ENCODE measurements at regions not wholly inside any gene's neighbourhood (a gene's known extent, or its start where the extent isn't known, plus 50 kb on each side); places are given as distances from the start of the nearest gene placed in this dataset.

DNA sequence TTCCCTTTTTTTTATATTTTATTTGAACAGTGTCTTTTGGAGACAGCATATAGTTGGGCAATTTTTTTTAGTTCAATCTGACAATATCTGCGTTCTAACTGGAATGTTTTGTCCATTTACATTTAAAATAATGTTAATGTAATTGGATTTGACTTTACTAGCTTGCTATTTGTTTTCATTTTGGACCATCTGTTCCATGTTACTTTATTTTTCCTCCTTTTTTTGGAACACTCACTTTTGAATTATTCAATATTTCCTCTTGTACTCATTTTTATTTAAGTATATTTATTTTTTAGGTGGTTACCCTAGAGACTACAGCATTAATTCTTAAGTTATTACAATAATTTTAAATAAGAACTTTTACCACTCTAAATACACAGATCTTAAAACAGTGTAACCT, 62.8 kb upstream of the C1orf87 start:
- H3K36me3 ChIP-seq (ENCODE audit: control insufficient read depth, insufficient read depth, low read length), result no peaks in the 10 kb centered on the region
- no CpG with 5 or more reads among the region's 1 CpG for WGBS, 2 experiments (ENCODE audit: insufficient coverage in 2 of 2)
- H3K27ac ChIP-seq (ENCODE audit: low read depth, low read length, severe bottlenecking), result no peak overlapping the region
- H3K4me1 ChIP-seq (ENCODE audit: control insufficient read depth, insufficient read depth, low read length, poor library complexity, severe bottlenecking), result no peaks in the 10 kb centered on the region
- no peaks in the 10 kb centered on the region for H3K9me3 ChIP-seq (ENCODE audit: control insufficient read depth, low read length)
- H3K4me3 ChIP-seq (ENCODE audit: extremely low read depth, insufficient read depth, low read length, poor library complexity, severe bottlenecking), result no peak overlapping the region

DNA sequence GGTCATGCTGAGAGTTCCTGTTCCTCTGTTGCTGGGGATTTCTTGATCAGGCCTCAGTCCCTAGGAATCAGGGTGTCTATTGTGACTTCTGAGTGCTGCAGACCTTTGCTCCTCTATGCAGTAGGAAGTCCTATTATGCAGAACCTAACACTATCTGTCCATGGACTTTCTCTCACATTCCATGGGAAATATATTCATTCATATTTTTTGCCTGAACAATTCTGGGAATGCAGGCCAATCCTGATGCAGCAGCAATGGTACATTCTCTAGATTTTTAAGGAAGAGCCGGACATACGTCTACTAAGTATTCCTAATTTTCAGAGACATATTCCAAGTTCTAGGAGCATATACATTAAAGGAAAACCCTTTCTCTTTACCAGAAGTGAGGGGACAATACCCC, 61.1 kb upstream of the C1orf87 start:
- 100% methylated on average over 1 of the region's 2 CpGs; no CpG with 5 or more reads in 1 of the 2 experiments for WGBS, 2 experiments (ENCODE audit: insufficient coverage in 2 of 2)
- H3K9me3 ChIP-seq (ENCODE audit: control insufficient read depth, low read length), result no peaks in the 10 kb centered on the region
- no peak overlapping the region for H3K27ac ChIP-seq (ENCODE audit: low read depth, low read length, severe bottlenecking)
- H3K4me3 ChIP-seq (ENCODE audit: extremely low read depth, insufficient read depth, low read length, poor library complexity, severe bottlenecking), result no peak overlapping the region
- no peaks in the 10 kb centered on the region for H3K4me1 ChIP-seq (ENCODE audit: control insufficient read depth, insufficient read depth, low read length, poor library complexity, severe bottlenecking)
- no peaks in the 10 kb centered on the region for H3K36me3 ChIP-seq (ENCODE audit: control insufficient read depth, insufficient read depth, low read length)

DNA sequence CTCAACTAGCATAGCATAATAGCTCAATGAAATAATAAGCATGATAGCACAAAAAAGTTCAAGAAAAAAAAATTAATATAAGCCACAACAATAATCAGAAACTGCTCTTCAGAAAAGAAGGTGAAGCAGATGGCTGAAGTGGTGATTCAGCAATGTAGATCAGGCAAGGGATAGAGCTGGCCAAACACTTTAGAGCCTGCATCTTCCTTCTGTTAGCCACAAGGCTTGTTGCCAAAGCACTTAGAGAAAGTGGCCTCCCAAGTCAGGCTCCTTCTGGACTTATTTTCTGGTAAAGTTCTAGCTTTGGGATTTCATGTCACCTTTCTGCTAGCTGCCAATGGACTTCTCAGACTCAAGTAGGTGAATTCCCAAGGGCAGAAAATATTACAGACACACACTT, 60.3 kb upstream of the C1orf87 start:
- H3K4me3 ChIP-seq (ENCODE audit: extremely low read depth, insufficient read depth, low read length, poor library complexity, severe bottlenecking), result no peak overlapping the region
- H3K9me3 ChIP-seq (ENCODE audit: control insufficient read depth, low read length), result no peaks in the 10 kb centered on the region
- no peaks in the 10 kb centered on the region for H3K4me1 ChIP-seq (ENCODE audit: control insufficient read depth, insufficient read depth, low read length, poor library complexity, severe bottlenecking)
- H3K27ac ChIP-seq (ENCODE audit: low read depth, low read length, severe bottlenecking), result no peak overlapping the region
- H3K36me3 ChIP-seq (ENCODE audit: control insufficient read depth, insufficient read depth, low read length), result no peaks in the 10 kb centered on the region

DNA sequence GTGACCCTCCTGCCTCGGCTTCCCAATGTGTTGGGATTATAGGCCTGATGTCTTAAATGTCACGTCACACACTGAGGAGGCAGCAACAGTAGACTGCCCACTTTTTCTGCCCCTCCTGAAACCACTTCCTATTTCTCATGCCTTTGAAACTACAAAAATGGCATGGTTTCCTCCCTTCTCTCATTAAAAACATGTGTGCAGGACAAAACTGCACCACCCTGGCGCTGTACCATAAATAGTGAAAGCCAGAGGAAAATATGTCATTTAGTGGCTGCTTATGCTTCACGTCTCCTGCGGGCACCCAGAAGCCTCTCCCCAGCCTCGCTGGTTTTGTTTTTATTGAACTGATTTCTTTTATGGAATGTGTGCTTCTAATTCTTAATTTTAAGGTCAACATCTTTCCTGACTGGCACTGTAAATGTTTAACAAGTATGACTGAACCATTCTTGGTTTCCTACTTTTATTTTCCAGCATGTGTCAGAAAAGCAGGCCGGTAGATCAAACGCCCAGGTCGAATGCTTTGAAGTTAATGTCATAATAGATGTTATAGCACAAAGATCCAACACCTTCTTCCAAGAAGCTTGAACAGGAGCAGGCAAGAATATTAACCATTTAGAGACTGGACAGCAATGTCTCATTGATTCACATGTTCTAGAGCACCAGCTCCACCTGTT, 59.6 kb upstream of the C1orf87 start:
- Histone ChIP-seq H3K9me3 (ENCODE audit: control insufficient read depth, low read length) (no peaks in the 10 kb centered on the region), H3K36me3 (ENCODE audit: control insufficient read depth, insufficient read depth, low read length) (no peaks in the 10 kb centered on the region), H3K4me3 (ENCODE audit: extremely low read depth, insufficient read depth, low read length, poor library complexity, severe bottlenecking) (no peak overlapping the region), H3K27ac (ENCODE audit: low read depth, low read length, severe bottlenecking) (no peak overlapping the region), H3K4me1 (ENCODE audit: control insufficient read depth, insufficient read depth, low read length, poor library complexity, severe bottlenecking) (no peaks in the 10 kb centered on the region)
- WGBS, 2 experiments (ENCODE audit: insufficient coverage in 2 of 2), result 90 to 100% methylated on average over 1 to 5 of the region's 9 CpGs

DNA sequence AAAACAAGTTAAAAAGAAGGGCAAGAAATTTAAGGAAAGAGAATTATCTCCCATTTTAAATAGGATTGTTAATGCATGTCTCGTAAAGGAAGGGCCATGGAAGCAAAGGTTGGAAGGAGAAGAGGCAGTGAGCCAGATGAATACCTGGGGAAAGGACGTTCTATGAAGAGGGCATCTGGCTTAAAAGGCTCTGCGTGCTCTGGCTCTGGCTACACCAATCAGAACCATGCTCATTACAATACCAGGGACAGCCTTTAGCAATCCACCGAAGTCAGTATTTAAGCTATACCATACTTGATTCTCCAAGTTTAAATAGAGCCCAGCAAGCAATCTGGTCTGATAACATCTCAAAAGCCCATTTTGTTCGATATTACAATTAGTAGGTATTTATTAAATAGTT, 58.5 kb upstream of the C1orf87 start:
- H3K27ac ChIP-seq (ENCODE audit: low read depth, low read length, severe bottlenecking), result no peak overlapping the region
- no peaks in the 10 kb centered on the region for H3K4me1 ChIP-seq (ENCODE audit: control insufficient read depth, insufficient read depth, low read length, poor library complexity, severe bottlenecking)
- 29 to 70% methylated on average over 1 to 2 of the region's 5 CpGs for WGBS, 2 experiments (ENCODE audit: insufficient coverage in 2 of 2)
- no peaks in the 10 kb centered on the region for H3K36me3 ChIP-seq (ENCODE audit: control insufficient read depth, insufficient read depth, low read length)
- H3K4me3 ChIP-seq (ENCODE audit: extremely low read depth, insufficient read depth, low read length, poor library complexity, severe bottlenecking), result no peak overlapping the region
- H3K9me3 ChIP-seq (ENCODE audit: control insufficient read depth, low read length), result no peaks in the 10 kb centered on the region

DNA sequence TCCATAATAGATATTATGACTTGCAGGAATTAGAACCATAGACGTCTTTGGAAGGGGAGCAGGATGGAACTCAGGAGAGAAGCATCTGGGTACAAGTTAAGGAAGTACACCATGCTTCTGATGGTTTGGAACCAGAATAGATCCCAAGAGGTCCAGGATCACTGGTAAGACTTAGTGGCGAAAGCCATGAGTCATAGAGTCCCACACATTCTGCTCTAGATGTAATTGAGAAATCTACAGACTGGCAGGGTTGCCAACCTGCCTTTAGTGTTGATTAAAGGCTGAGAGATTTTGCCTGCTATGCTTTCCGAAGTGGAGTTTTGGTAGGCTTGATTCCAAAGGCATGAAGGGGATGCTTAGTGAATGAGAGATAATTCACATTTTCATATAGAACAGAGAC, 57.1 kb upstream of the C1orf87 start:
- H3K4me1 ChIP-seq (ENCODE audit: control insufficient read depth, insufficient read depth, low read length, poor library complexity, severe bottlenecking), result no peaks in the 10 kb centered on the region
- H3K9me3 ChIP-seq (ENCODE audit: control insufficient read depth, low read length), result no peaks in the 10 kb centered on the region
- no peaks in the 10 kb centered on the region for H3K36me3 ChIP-seq (ENCODE audit: control insufficient read depth, insufficient read depth, low read length)
- WGBS, 2 experiments (ENCODE audit: insufficient coverage in 2 of 2), result 82 to 100% methylated on average over 1 of the region's 3 CpGs
- no peak overlapping the region for H3K4me3 ChIP-seq (ENCODE audit: extremely low read depth, insufficient read depth, low read length, poor library complexity, severe bottlenecking)
- no peak overlapping the region for H3K27ac ChIP-seq (ENCODE audit: low read depth, low read length, severe bottlenecking)

DNA sequence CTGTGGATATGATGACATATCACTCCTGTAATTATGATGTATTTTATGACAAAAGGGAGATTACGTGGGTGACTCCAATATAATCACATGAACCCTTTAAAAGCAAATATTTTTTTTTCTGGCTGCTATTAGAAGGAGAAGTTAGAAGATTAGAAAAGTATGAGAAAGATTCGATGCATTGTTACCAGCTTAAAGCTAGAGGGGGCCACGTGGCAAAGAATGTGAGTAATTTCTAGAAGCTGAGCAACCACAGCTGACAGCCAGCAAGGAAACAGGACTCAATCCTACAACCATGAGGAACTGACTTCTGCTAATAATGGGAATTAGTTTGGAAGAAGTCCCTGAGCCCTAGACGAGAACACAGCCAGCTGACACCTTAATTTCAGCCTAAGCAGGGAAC, 56.3 kb upstream of the C1orf87 start:
- Histone ChIP-seq H3K27ac (ENCODE audit: low read depth, low read length, severe bottlenecking) (no peak overlapping the region), H3K4me3 (ENCODE audit: extremely low read depth, insufficient read depth, low read length, poor library complexity, severe bottlenecking) (no peak overlapping the region), H3K36me3 (ENCODE audit: control insufficient read depth, insufficient read depth, low read length) (no peaks in the 10 kb centered on the region), H3K4me1 (ENCODE audit: control insufficient read depth, insufficient read depth, low read length, poor library complexity, severe bottlenecking) (no peaks in the 10 kb centered on the region), H3K9me3 (ENCODE audit: control insufficient read depth, low read length) (no peaks in the 10 kb centered on the region)
- WGBS, 2 experiments (ENCODE audit: insufficient coverage in 2 of 2), result 75% methylated on average over 1 of the region's 4 CpGs; no CpG with 5 or more reads in 1 of the 2 experiments

DNA sequence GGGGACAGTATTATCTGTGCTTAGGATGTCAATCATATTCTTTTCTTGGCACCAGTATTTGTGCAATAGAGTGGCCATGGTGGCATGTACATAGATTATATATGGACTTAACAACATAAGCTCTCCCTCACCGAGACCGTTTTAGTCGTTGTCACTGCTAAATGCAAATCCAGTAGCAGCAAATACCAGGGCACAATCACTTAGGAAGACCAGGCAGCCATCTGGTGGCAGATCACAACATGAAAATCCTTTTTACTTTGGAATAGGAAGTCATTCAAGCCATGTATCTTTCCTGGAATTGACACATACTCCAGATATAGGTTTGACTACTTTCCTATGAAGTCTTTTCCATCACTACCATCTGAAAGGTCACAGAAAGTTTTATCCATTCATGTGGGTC, 53.2 kb upstream of the C1orf87 start:
- no peak overlapping the region for H3K4me3 ChIP-seq (ENCODE audit: extremely low read depth, insufficient read depth, low read length, poor library complexity, severe bottlenecking)
- H3K27ac ChIP-seq (ENCODE audit: low read depth, low read length, severe bottlenecking), result no peak overlapping the region
- 57 to 60% methylated on average over 3 of the region's 3 CpGs for WGBS, 2 experiments (ENCODE audit: insufficient coverage in 2 of 2)
- no peaks in the 10 kb centered on the region for H3K9me3 ChIP-seq (ENCODE audit: control insufficient read depth, low read length)
- no peaks in the 10 kb centered on the region for H3K36me3 ChIP-seq (ENCODE audit: control insufficient read depth, insufficient read depth, low read length)
- H3K4me1 ChIP-seq (ENCODE audit: control insufficient read depth, insufficient read depth, low read length, poor library complexity, severe bottlenecking), result no peaks in the 10 kb centered on the region

All from mesodermal cell (in vitro differentiated cells).